H1 (cell line): ENCODE measurements at regions not wholly inside any gene's neighbourhood (a gene's known extent, or its start where the extent isn't known, plus 50 kb on each side); places are given as distances from the start of the nearest gene placed in this dataset.

ENCODE experiments used
- CTCF ChIA-PET: fragments of 300-600 bp; sonication (Branson Sonifier 250); formaldehyde crosslinking; loops from one replicate; lab custom pipeline; 2021; ENCODE audit not compliant: partially characterized antibody; lab: Charles Lee
- POLR2A ChIA-PET: fragments of 300-600 bp; sonication (Branson Sonifier 250); formaldehyde crosslinking; loops from one replicate; lab custom pipeline; 2021; ENCODE audit warnings: inconsistent platforms; ENCODE audit not compliant: partially characterized antibody; lab: Charles Lee
- DNase-seq, 2 experiments: peaks; one replicate each; pipeline versions ENCODE4 v3.0.0 to v3.0.0-alpha.2; 2010 to 2022; ENCODE audit warnings: low spot score in 2 of 2, low read depth in 1 of 2, mixed read lengths in 1 of 2
- FAIRE-seq: peaks from 2 replicates; lab custom pipeline; 2011; peaks lifted over from hg19 to GRCh38; lab: Jason Lieb, UNC
- H2AFZ ChIP-seq: 2 replicates; pipeline ENCODE4 v1.8.1; 2012; ENCODE audit warnings: low read length, inconsistent platforms
- H2AK5ac ChIP-seq: 2 replicates; pipeline ENCODE4 v1.6.1; 2013; ENCODE audit warnings: low read depth, low read length
- H2BK120ac ChIP-seq: replicated peaks from 2 replicates; pipeline ENCODE3; 2013; ENCODE audit warnings: low read depth, low read length, inconsistent platforms
- H2BK12ac ChIP-seq: 2 replicates; pipeline ENCODE4 v1.6.1; 2013; ENCODE audit warnings: low read depth, low read length
- H2BK15ac ChIP-seq: 2 replicates; pipeline ENCODE4 v1.6.1; 2013; ENCODE audit warnings: low read length
- H2BK20ac ChIP-seq: 2 replicates; pipeline ENCODE4 v1.6.1; 2013; ENCODE audit warnings: low read length
- H2BK5ac ChIP-seq: 2 replicates; pipeline ENCODE4 v1.6.1; 2013; ENCODE audit warnings: low read depth, low read length
- H3K14ac ChIP-seq: 2 replicates; pipeline ENCODE4 v1.6.1; 2013; ENCODE audit warnings: inconsistent platforms; ENCODE audit not compliant: insufficient read length
- H3K18ac ChIP-seq: 2 replicates; pipeline ENCODE4 v1.6.1; 2013; ENCODE audit warnings: low read length; ENCODE audit errors: extremely low read depth
- H3K23ac ChIP-seq: 2 replicates; pipeline ENCODE4 v1.6.1; 2013; ENCODE audit warnings: inconsistent platforms; ENCODE audit not compliant: insufficient read length
- H3K23me2 ChIP-seq: 2 replicates; pipeline ENCODE4 v1.6.1; 2013; ENCODE audit warnings: low read depth, low read length
- H3K27ac ChIP-seq: 2 replicates; pipeline ENCODE4 v1.6.1; 2011; ENCODE audit warnings: low read depth, low read length, inconsistent platforms
- H3K27me3 ChIP-seq, 4 experiments: replicated peaks in 1 of 4; 1 replicate in 1 of 4; 2 replicates in 3 of 4; pipeline versions ENCODE4 v1.6.1 to v1.8.1; 2011 to 2013; ENCODE audit warnings: low read length in 3 of 4, mild to moderate bottlenecking in 3 of 4, inconsistent platforms in 2 of 4, mixed read lengths in 2 of 4, moderate library complexity in 1 of 4; ENCODE audit not compliant: control insufficient read depth in 3 of 4, insufficient read depth in 3 of 4; ENCODE audit errors: extremely low read depth in 1 of 4
- H3K36me3 ChIP-seq, 4 experiments: 2 replicates each; pipeline versions ENCODE4 v1.6.1 to v1.8.1; 2011 to 2013; ENCODE audit warnings: mild to moderate bottlenecking in 4 of 4, low read length in 3 of 4, moderate library complexity in 2 of 4, control low read depth in 1 of 4, inconsistent platforms in 1 of 4; ENCODE audit not compliant: insufficient read depth in 4 of 4, control insufficient read depth in 2 of 4
- H3K4ac ChIP-seq: replicated peaks from 2 replicates; pipeline ENCODE3; 2013; ENCODE audit warnings: low read length, low read depth, mixed read lengths, inconsistent platforms; ENCODE audit not compliant: insufficient read length
- H3K4me1 ChIP-seq, 4 experiments: replicated peaks in 1 of 4; 1 replicate in 1 of 4; 2 replicates in 3 of 4; pipeline versions ENCODE4 v1.6.1 to v1.8.1; 2011 to 2013; ENCODE audit warnings: low read length in 3 of 4, inconsistent platforms in 2 of 4, mixed read lengths in 1 of 4; ENCODE audit not compliant: insufficient read depth in 4 of 4, control insufficient read depth in 3 of 4
- H3K4me2 ChIP-seq, 2 experiments: 2 replicates each; pipeline versions ENCODE4 v1.6.1 to v1.8.1; 2011 to 2013; ENCODE audit warnings: low read depth in 2 of 2, low read length in 2 of 2, control low read depth in 1 of 2, inconsistent platforms in 1 of 2, mild to moderate bottlenecking in 1 of 2; ENCODE audit not compliant: insufficient read depth in 1 of 2
- H3K4me3 ChIP-seq, 4 experiments: fragments of 200-600, 300-600 bp in 1 of 4; sonication (generic), shearing (Covaris generic), sonication (Bioruptor Twin) in 1 of 4; 2 replicates each; pipeline versions ENCODE4 v1.5.1 to v1.8.1; 2011 to 2016; ENCODE audit warnings: low read length in 4 of 4, low read depth in 3 of 4, control low read depth in 2 of 4, inconsistent platforms in 2 of 4, mild to moderate bottlenecking in 2 of 4, mixed read lengths in 1 of 4, moderate library complexity in 1 of 4; ENCODE audit not compliant: insufficient read depth in 2 of 4; ENCODE audit errors: extremely low read depth in 1 of 4
- H3K56ac ChIP-seq: replicated peaks from 2 replicates; pipeline ENCODE3; 2013; ENCODE audit warnings: low read depth, mild to moderate bottlenecking, mixed read lengths, low read length, inconsistent platforms; ENCODE audit not compliant: insufficient read length
- H3K79me1 ChIP-seq: 2 replicates; pipeline ENCODE4 v1.6.1; 2013; ENCODE audit warnings: low read depth, low read length, control low read depth
- H3K79me2 ChIP-seq, 2 experiments: 2 replicates each; pipeline versions ENCODE4 v1.6.1 to v1.8.1; 2012 to 2013; ENCODE audit warnings: low read length in 2 of 2, mild to moderate bottlenecking in 2 of 2, inconsistent platforms in 1 of 2; ENCODE audit not compliant: insufficient read depth in 2 of 2, control insufficient read depth in 1 of 2
- H3K9ac ChIP-seq, 4 experiments: replicated peaks in 1 of 4; 1 replicate in 1 of 4; 2 replicates in 3 of 4; pipeline versions ENCODE4 v1.6.1 to v1.8.1; 2011 to 2013; ENCODE audit warnings: low read depth in 3 of 4, low read length in 3 of 4, control low read depth in 2 of 4, mild to moderate bottlenecking in 2 of 4, moderate library complexity in 2 of 4, inconsistent platforms in 1 of 4; ENCODE audit errors: extremely low read depth in 1 of 4
- H3K9me3 ChIP-seq, 2 experiments: 2 replicates each; pipeline versions ENCODE4 v1.6.1 to v1.8.1; 2012 to 2013; ENCODE audit warnings: mild to moderate bottlenecking in 2 of 2, moderate library complexity in 2 of 2, control low read depth in 1 of 2, inconsistent platforms in 1 of 2, low read depth in 1 of 2, low read length in 1 of 2, mixed read lengths in 1 of 2; ENCODE audit not compliant: insufficient read depth in 2 of 2
- H4K20me1 ChIP-seq, 2 experiments: replicated peaks in 1 of 2; 2 replicates each; pipeline versions ENCODE3 to v1.8.1; 2011 to 2013; ENCODE audit warnings: inconsistent platforms in 2 of 2, low read length in 2 of 2, mild to moderate bottlenecking in 1 of 2; ENCODE audit not compliant: insufficient read depth in 2 of 2, control insufficient read depth in 1 of 2
- H4K5ac ChIP-seq: 2 replicates; pipeline ENCODE4 v1.6.1; 2013; ENCODE audit warnings: low read length, low read depth, mixed read lengths, inconsistent platforms; ENCODE audit not compliant: insufficient read length
- H4K8ac ChIP-seq: 2 replicates; pipeline ENCODE4 v1.8.0; 2013; ENCODE audit warnings: mild to moderate bottlenecking, moderate library complexity, low read length, inconsistent platforms; ENCODE audit not compliant: insufficient read depth; ENCODE audit errors: extremely low read depth
- H4K91ac ChIP-seq: replicated peaks from 2 replicates; pipeline ENCODE3; 2013; ENCODE audit warnings: low read length, mixed read lengths, inconsistent platforms; ENCODE audit not compliant: insufficient read length
- MAX ChIP-seq: IDR thresholded peaks from 2 replicates; pipeline ENCODE4 v1.6.1; 2012; ENCODE audit warnings: inconsistent platforms
- WGBS, 2 experiments: shearing (Covaris generic) in 1 of 2; methylation state at CpG; one replicate each; pipeline versions ENCODE4 v1.1.6 to v1.1.7; 2013 to 2015; ENCODE audit warnings: low lambda C conversion rate in 2 of 2, mixed read lengths in 2 of 2, inconsistent platforms in 1 of 2, low coverage in 1 of 2, missing lambda C conversion rate in 1 of 2; ENCODE audit not compliant: insufficient replicate concordance in 2 of 2, insufficient coverage in 1 of 2, insufficient read length in 1 of 2; ENCODE audit errors: extremely low coverage in 1 of 2, missing lambda C conversion rate in 1 of 2; 5-methylcytosine and 5-hydroxymethylcytosine counted together

GRCh38 chr1:90322186-90322585 lies 327.3 kb downstream of the ZNF326 start:
- TF ChIP-seq MAX, result no peak
- ChIA-PET POLR2A (no interaction called here), CTCF (interaction anchor here (1.5 kb wide), 1 partner anchor 13 kb away, joined by 3 read pairs; no protein-coding TSS in a partner anchor)
- Histone ChIP-seq H4K5ac (no peak overlapping the region), H4K91ac (no peak overlapping the region), H3K23ac (no peak overlapping the region), H3K79me2 (no peaks in the 10 kb centered on the region), H3K9me3 (no peaks in the 10 kb centered on the region), H3K27ac (no peak overlapping the region), H3K18ac (no peak overlapping the region), H3K79me1 (no peaks in the 10 kb centered on the region), H3K14ac (no peak overlapping the region), H3K56ac (no peak overlapping the region), H2BK20ac (no peak overlapping the region), H3K9ac (no peak overlapping the region), H3K4ac (no peak overlapping the region), H4K20me1 (no peaks in the 10 kb centered on the region), H3K4me2 (no peak overlapping the region), H3K27me3 (no peaks in the 10 kb centered on the region), H2BK5ac (no peak overlapping the region), H2AK5ac (no peak overlapping the region), H2BK120ac (no peak overlapping the region), H4K8ac (no peak overlapping the region), H3K4me3 (no peak overlapping the region), H2BK15ac (no peak overlapping the region), H2AFZ (no peak overlapping the region), H2BK12ac (no peak overlapping the region), H3K4me1 (peaks cover 0 to 3% (median 0%) of the 10 kb centered on the region in 4 experiments; a peak in 1 of 7 replicates), H3K23me2 (no peaks in the 10 kb centered on the region), H3K36me3 (no peaks in the 10 kb centered on the region)
- DNase-seq, result no peak
- WGBS, 2 experiments, result 84% methylated on average over 3 of the region's 3 CpGs; no CpG with 5 or more reads in 1 of the 2 experiments
- FAIRE-seq, result no peak
